MM.1S (cell line): ENCODE measurements at regions not wholly inside any gene's neighbourhood (a gene's known extent, or its start where the extent isn't known, plus 50 kb on each side); places are given as distances from the start of the nearest gene placed in this dataset.

Experiments
- DNase-seq: peaks from one replicate; pipeline ENCODE4 v3.0.0-alpha.2; 2015
- H2AFZ ChIP-seq: fragments of 300-600 bp; sonication (generic); 2 replicates; pipeline ENCODE4 v1.6.0; 2016; ENCODE audit warnings: antibody characterized with exemption, low read length
- H3F3A ChIP-seq: fragments of 300-600 bp; sonication (generic); 2 replicates; pipeline ENCODE4 v1.6.1; 2016; ENCODE audit warnings: mild to moderate bottlenecking, antibody characterized with exemption, low read length, moderate library complexity, mixed read lengths; ENCODE audit not compliant: insufficient read depth
- H3K27ac ChIP-seq: fragments of 300-600 bp; sonication (generic); 2 replicates; pipeline ENCODE4 v1.5.1; 2016; ENCODE audit warnings: mild to moderate bottlenecking, low read length
- H3K27me3 ChIP-seq: fragments of 300-600 bp; sonication (generic); replicated peaks from 2 replicates; pipeline ENCODE4 v1.6.0; 2016; ENCODE audit warnings: low read length; ENCODE audit not compliant: insufficient read depth
- H3K36me3 ChIP-seq: fragments of 300-600 bp; sonication (generic); replicated peaks from 2 replicates; pipeline ENCODE4 v1.6.1; 2016; ENCODE audit warnings: mild to moderate bottlenecking, low read length, mixed read lengths; ENCODE audit not compliant: insufficient read depth
- H3K4me1 ChIP-seq: fragments of 300-600 bp; sonication (generic); 2 replicates; pipeline ENCODE4 v1.6.1; 2016; ENCODE audit warnings: low read length, mixed read lengths
- H3K4me2 ChIP-seq: fragments of 300-600 bp; sonication (generic); 2 replicates; pipeline ENCODE4 v1.6.0; 2016; ENCODE audit warnings: low read depth, low read length
- H3K4me3 ChIP-seq: fragments of 300-600 bp; sonication (generic); 2 replicates; pipeline ENCODE4 v1.5.1; 2016; ENCODE audit warnings: low read length, mixed read lengths
- H3K79me2 ChIP-seq: fragments of 300-600 bp; sonication (generic); 2 replicates; pipeline ENCODE4 v1.6.1; 2016; ENCODE audit warnings: mixed run types, low read length, mixed read lengths
- H3K9ac ChIP-seq: fragments of 300-600 bp; sonication (generic); 2 replicates; pipeline ENCODE4 v1.6.1; 2016; ENCODE audit warnings: low read length, mixed read lengths
- H3K9me2 ChIP-seq: fragments of 300-600 bp; sonication (generic); replicated peaks from 2 replicates; pipeline ENCODE4 v1.6.1; 2016; ENCODE audit warnings: mild to moderate bottlenecking, low read length, mixed read lengths; ENCODE audit not compliant: insufficient read depth
- H3K9me3 ChIP-seq: fragments of 300-600 bp; sonication (generic); replicated peaks from 2 replicates; pipeline ENCODE4 v1.6.1; 2016; ENCODE audit warnings: mild to moderate bottlenecking, low read length, mixed read lengths; ENCODE audit not compliant: insufficient read depth
- H4K20me1 ChIP-seq: fragments of 300-600 bp; sonication (generic); 2 replicates; pipeline ENCODE4 v1.6.1; 2016; ENCODE audit warnings: mild to moderate bottlenecking, low read length, moderate library complexity, mixed read lengths; ENCODE audit not compliant: insufficient read depth
- CTCF ChIP-seq: fragments of 300-600 bp; sonication (generic); IDR thresholded peaks from 2 replicates; pipeline ENCODE4 v1.5.1; 2016; ENCODE audit warnings: antibody characterized with exemption, low read length, mixed read lengths
- EZH2 ChIP-seq: fragments of 300-600 bp; sonication (generic); optimal IDR thresholded peaks from 2 replicates; pipeline ENCODE3; 2017; ENCODE audit warnings: low read depth, mild to moderate bottlenecking, antibody characterized with exemption, low read length, mixed read lengths
- EZH2phosphoT487 ChIP-seq: fragments of 300-600 bp; sonication (generic); IDR thresholded peaks from 2 replicates; pipeline ENCODE4 v1.6.1; 2018; ENCODE audit warnings: antibody characterized with exemption, low read length

DNA sequence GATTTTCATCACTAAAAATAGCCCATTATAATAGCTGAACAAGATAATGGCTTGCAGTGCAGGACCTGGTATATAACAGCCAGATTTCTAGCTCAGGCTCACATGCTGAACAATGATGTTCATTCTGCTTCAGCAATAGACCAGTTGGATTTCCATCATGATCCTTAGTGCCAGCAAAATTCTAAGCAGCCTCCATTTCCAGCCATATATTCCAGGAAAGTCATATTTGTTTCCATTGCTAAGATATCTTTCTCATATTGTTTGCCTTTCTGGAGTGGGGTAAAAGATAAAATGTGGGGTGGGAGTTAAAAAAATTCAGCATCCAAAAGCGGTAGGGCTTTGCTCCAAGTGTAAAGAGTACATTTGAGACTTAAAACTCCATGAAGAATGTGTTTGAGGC lies 2344.1 kb downstream of the PCDH7 start:
- H3K9ac ChIP-seq = no peak overlapping the region
- no peak for TF ChIP-seq CTCF
- TF ChIP-seq EZH2phosphoT487 = no peak
- TF ChIP-seq EZH2 = no peak

DNA sequence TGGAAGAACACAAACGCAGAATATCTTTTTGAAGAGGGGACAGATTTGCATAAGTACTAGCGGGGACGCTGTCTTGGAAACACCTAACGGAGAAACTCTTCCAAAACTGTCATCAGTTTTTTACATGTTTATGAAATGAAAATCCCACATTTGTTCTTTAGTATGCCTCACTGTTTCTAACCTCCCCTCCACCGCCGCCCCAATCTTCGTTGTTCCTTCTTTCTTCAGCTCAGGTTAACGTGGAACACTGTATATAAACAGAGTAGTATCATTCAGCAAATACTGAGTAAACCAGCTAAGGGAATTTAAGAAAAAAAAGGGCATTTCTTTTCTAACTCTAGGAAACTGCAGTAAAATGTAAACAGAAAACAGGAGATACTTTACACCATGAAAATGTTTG lies 2345.6 kb downstream of the PCDH7 start:
- Histone ChIP-seq H2AFZ (no peak overlapping the region), H3K27ac (no peak overlapping the region), H3K36me3 (no peaks in the 10 kb centered on the region)

More for the DNA sequence above, 2344.1 kb downstream of the PCDH7 start:
- Histone ChIP-seq H3K27me3 (no peaks in the 10 kb centered on the region), H2AFZ (no peak overlapping the region), H3K9me2 (no peaks in the 10 kb centered on the region), H3K4me2 (no peak overlapping the region), H3F3A (no peaks in the 10 kb centered on the region), H3K27ac (no peak overlapping the region), H4K20me1 (no peaks in the 10 kb centered on the region), H3K9me3 (no peaks in the 10 kb centered on the region), H3K79me2 (no peaks in the 10 kb centered on the region), H3K4me1 (no peaks in the 10 kb centered on the region), H3K36me3 (no peaks in the 10 kb centered on the region), H3K4me3 (no peak overlapping the region)
- DNase-seq = no peak

DNA sequence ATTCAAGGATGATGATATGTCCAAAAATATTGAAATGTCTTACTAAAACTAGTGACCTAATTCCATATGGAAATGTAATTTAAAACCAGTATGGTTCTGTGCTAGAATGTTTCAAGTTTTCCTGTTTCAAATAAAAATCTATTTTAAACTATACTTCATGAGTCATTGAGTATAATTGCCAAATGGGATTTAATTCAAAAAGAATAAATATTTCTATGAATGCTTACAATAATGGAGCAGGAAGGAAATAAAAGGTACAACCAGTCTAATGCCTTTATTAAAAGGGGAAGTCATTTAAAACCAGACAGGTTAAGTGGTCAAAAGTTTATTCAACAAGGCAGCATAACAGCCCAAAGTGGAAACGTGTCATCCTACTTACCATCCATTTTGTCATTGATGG lies 2347.1 kb downstream of the PCDH7 start:
- Histone ChIP-seq H3K9me2 (no peaks in the 10 kb centered on the region), H3K4me1 (no peaks in the 10 kb centered on the region), H3K9me3 (no peaks in the 10 kb centered on the region), H3K27ac (no peak overlapping the region), H3K27me3 (no peaks in the 10 kb centered on the region), H3F3A (no peaks in the 10 kb centered on the region), H3K9ac (no peak overlapping the region), H3K4me3 (no peak overlapping the region), H3K4me2 (no peak overlapping the region), H2AFZ (no peak overlapping the region), H4K20me1 (no peaks in the 10 kb centered on the region), H3K36me3 (no peaks in the 10 kb centered on the region), H3K79me2 (no peaks in the 10 kb centered on the region)
- TF ChIP-seq CTCF = no peak
- TF ChIP-seq EZH2 = no peak
- TF ChIP-seq EZH2phosphoT487 = no peak
- no peak for DNase-seq

More for the DNA sequence above, 2345.6 kb downstream of the PCDH7 start:
- Histone ChIP-seq H3K27me3 (no peaks in the 10 kb centered on the region), H3K79me2 (no peaks in the 10 kb centered on the region), H3K4me2 (no peak overlapping the region), H3K4me3 (no peak overlapping the region), H3K4me1 (no peaks in the 10 kb centered on the region), H3K9me3 (no peaks in the 10 kb centered on the region), H3F3A (no peaks in the 10 kb centered on the region), H3K9me2 (no peaks in the 10 kb centered on the region), H3K9ac (no peak overlapping the region), H4K20me1 (no peaks in the 10 kb centered on the region)
- no peak for TF ChIP-seq EZH2phosphoT487
- TF ChIP-seq CTCF = no peak
- TF ChIP-seq EZH2 = no peak
- DNase-seq = no peak

DNA sequence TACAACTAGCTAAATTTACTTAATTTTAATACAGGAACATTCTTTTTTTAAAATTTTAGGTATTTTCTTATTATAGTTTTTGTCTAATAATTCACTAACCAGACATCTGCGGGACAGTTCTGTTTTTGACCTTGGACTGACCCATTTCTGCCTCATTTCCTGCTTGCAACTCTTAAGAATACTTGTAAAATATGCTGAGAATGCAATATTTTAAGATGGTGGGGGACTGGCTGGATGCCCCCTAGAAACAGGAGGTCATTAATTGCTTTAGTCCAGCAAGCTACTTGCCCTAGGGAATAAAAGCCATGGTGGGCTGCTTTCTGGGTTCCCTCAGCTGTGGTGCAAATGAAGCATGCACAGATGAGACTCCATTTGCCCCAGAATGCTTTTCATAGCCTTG lies 2348.4 kb downstream of the PCDH7 start:
- H3K9me2 ChIP-seq = no peaks in the 10 kb centered on the region
- H2AFZ ChIP-seq = no peak overlapping the region
- no peaks in the 10 kb centered on the region for H3K79me2 ChIP-seq
- H4K20me1 ChIP-seq = no peaks in the 10 kb centered on the region
- H3F3A ChIP-seq = no peaks in the 10 kb centered on the region
- TF ChIP-seq CTCF (no peak), EZH2phosphoT487 (no peak), EZH2 (no peak)
- H3K9me3 ChIP-seq = no peaks in the 10 kb centered on the region
- no peak overlapping the region for H3K4me3 ChIP-seq
- no peak overlapping the region for H3K4me2 ChIP-seq
- no peaks in the 10 kb centered on the region for H3K27me3 ChIP-seq
- H3K4me1 ChIP-seq = no peaks in the 10 kb centered on the region
- H3K27ac ChIP-seq = no peak overlapping the region
- no peak for DNase-seq
- no peak overlapping the region for H3K9ac ChIP-seq
- no peaks in the 10 kb centered on the region for H3K36me3 ChIP-seq
